Transverse colon (tissue), 3 donors: ENCODE measurements at regions not wholly inside any gene's neighbourhood (a gene's known extent, or its start where the extent isn't known, plus 50 kb on each side); places are given as distances from the start of the nearest gene placed in this dataset.

Experiments used
- CTCF ChIP-seq, 5 experiments: fragments of 200-600 bp in 3 of 5; fragments of 450-650 bp in 2 of 5; sonication (generic) in 3 of 5; IDR thresholded peaks; 1 replicate in 2 of 5; 2 replicates in 3 of 5; pipeline ENCODE4 v1.5.1; 2016 to 2017; ENCODE audit warnings: antibody characterized with exemption in 5 of 5, inconsistent platforms in 3 of 5, mild to moderate bottlenecking in 2 of 5, moderate library complexity in 1 of 5
- POLR2A ChIP-seq: fragments of 450-650 bp; IDR thresholded peaks from one replicate; pipeline ENCODE4 v1.6.1; 2016; ENCODE audit warnings: antibody characterized with exemption, mild to moderate bottlenecking, moderate library complexity

- no peak for TF ChIP-seq CTCF (IDR thresholded peaks at IDR 0.05)
- TF ChIP-seq POLR2A: no peak
Measured at GRCh38 chr3:70583682-70584081, 271.2 kb upstream of the MDFIC2 start.
